GM12872 (cell line): ENCODE measurements at regions not wholly inside any gene's neighbourhood (a gene's known extent, or its start where the extent isn't known, plus 50 kb on each side); places are given as distances from the start of the nearest gene placed in this dataset.

Source experiments
- TF ChIP-seq, protein P1 (sequence below): IDR thresholded peaks from 3 replicates; pipeline ENCODE4 v1.5.1; 2011; ENCODE audit warnings: low read depth, mild to moderate bottlenecking, low read length, moderate library complexity; ENCODE audit not compliant: insufficient read depth

DNA sequence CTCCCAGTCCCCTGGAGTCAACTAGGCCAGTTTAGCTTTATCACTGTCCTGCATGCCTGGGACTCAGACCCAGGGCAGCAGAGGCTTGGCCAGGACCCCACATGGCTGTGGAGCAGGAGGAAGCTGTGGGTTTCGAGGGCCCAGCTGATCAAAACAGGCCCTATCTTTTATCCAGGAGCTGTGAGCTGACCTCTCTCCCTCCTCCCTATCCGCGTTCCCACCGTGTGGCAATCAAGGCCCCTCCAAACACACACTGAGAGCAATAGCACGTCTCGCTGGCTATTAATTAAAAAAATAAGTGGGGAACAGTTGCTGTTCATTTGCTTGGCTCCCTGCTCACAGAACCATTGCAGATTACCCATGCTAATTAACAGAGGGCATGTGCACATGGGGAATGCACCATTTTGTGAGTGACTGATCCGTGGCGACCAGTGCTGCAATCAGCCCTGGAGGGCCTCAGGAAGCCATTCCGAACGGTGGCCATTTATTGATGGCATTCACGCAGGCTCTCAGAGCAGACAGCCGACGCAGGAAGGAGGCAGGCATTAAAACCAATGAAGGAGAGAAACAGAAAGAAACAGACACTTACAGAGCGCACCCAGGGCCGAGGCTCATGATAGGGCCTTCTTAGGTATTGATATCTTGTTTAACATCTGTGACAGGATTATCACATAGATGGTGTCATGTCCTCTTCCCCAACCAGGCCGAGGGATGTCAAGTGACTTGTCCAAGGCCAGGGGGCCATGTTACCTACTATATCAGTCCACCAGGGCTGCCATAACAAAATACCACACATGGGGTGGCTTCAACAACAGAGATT lies 157.1 kb downstream of the KATNIP start:
- TF ChIP-seq, protein P1, sequence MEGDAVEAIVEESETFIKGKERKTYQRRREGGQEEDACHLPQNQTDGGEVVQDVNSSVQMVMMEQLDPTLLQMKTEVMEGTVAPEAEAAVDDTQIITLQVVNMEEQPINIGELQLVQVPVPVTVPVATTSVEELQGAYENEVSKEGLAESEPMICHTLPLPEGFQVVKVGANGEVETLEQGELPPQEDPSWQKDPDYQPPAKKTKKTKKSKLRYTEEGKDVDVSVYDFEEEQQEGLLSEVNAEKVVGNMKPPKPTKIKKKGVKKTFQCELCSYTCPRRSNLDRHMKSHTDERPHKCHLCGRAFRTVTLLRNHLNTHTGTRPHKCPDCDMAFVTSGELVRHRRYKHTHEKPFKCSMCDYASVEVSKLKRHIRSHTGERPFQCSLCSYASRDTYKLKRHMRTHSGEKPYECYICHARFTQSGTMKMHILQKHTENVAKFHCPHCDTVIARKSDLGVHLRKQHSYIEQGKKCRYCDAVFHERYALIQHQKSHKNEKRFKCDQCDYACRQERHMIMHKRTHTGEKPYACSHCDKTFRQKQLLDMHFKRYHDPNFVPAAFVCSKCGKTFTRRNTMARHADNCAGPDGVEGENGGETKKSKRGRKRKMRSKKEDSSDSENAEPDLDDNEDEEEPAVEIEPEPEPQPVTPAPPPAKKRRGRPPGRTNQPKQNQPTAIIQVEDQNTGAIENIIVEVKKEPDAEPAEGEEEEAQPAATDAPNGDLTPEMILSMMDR = no peak

DNA sequence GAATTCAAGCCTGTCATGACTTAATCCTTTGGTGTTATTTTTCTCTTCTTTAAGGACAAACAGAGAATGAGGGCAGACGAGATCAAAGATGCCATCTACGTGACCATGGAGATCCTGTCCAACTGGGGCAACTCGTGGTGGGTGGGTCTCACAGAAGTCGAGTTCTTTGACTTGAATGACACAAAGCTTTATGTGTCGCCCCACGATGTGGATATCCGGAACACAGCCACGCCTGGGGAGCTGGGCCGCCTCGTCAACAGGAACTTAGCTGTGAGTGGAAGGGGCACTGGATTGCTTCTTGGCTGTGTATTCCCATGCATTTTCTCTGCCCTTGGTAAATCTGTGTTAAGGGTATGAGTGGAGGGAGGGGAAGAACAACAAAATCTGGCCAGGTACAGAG lies 158.7 kb downstream of the KATNIP start:
- TF ChIP-seq, protein P1 = no peak

DNA sequence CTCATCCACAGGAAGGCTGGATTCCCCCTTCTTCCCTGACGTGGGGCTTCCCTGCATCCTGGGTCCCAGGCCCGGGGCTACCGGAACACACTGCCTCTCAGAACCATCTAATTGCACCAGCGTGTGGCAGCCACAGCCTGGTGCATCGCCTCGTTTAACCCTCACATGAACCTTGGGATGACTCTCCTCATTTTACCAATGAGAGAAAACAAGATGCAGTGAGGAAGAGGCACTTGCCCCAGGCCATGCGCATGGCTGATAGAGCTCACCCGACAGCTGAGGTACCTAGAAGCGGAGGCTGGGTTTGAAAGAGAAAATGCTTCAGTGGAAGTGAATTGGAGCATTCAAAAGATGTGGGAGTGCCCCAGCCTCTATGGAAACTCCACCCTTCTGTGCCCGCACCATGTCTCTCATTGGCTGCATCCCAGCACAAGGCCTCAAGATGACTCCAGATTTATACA lies 162.3 kb downstream of the KATNIP start:
- TF ChIP-seq, protein P1 = no peak

DNA sequence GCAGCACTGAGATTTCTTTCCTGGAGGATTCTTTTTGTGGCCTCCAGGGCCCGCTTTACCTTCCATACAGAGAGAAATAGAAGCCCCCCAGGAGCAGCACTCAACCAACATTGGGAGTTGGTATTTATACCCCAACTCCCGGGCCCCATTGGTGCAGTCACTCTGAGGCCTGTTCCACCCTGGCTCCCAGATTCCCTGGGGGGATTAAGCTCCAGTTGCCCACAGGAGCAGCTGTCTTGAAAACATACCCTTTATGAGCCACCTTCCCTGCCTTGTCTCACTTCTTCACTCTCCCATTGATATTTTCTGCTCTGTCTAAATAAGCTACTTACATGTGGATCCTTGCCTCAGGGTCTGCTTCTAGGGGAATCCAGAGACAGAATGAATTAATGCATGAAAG lies 167.8 kb downstream of the KATNIP start:
- TF ChIP-seq, protein P1 = no peak

DNA sequence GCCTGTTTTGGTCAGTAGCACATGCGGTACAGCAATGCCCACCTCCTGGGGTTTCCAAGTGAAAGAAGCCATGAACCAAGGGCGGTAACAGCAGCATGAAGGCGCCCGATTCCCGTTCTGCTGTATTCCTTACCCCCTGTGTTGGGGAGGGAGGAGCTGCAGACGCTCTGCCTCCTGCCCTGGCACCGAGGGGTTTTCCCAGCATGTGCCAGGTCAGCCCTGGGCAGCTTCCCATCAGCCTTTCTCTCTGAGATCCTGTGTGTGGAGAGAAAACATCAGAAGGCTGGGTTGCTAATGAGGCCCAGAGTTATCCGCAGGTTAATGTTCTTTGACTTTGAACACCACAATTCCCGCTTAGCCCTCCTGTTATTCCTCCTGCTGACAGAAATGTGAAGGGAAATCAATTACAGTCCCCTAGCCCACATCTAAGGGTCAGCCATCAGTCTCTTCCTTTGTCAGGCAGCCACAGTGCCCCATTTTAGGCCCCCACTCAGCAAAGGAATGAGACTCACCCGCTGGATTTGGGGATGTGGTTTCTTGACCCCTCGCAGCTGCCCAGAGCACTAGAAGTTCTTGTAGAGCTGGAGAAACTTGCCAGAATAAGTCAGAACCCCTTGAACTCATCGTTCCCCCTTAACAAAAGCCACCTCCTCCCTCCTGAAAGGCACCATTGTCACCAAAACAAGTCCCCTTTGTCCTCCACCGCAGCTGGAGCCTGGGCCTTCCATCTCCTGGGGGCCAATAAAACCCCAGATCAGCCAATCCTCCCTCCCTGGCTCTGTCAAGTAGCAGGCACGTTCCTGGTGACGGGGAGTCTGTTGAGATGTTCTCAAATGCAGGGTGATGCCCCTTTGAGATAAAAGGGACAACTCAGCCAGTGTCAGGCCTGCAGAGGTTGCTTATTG lies 168.5 kb downstream of the KATNIP start:
- TF ChIP-seq, protein P1 = no peak

DNA sequence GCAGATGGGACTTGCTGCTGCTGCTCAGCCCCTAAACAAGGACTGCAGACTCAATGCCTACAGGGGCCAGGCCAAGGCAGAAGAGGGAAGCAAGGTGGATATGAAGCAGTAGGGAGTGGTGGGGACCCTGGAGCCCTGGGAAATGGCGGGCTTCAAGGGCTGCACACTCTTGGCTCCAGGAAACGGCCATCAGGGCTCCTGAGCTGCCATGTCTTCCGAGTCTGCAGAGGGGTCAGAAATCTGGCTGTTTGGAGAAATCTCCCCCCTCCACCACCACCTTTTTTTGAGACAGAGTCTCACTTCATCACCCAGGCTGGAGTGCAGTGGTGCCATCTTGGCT lies 169.1 kb downstream of the KATNIP start:
- TF ChIP-seq, protein P1 = no peak
